ENCODE measurements at regions not wholly inside any gene's neighbourhood (a gene's known extent, or its start where the extent isn't known, plus 50 kb on each side); places are given as distances from the start of the nearest gene placed in this dataset.
A peak's percentile ranks its signal among the peaks of the same experiment; 100 is the strongest.
"Not testable (repeated sequence)": the region's sequence is repeated elsewhere in the genome, so short reads cannot be mapped to it uniquely, and the experiment has no call there.

GRCh38 chr13:18213511-18213910 is 968.1 kb downstream of the TUBA3C start:
- H3K27me3 ChIP-seq (ENCODE audit: control insufficient read depth, insufficient read depth, low read length); FAIRE-seq; DNase-seq (ENCODE audit: low read depth); H3K4me3 ChIP-seq (ENCODE audit: low read depth, low read length); H3K36me3 ChIP-seq (ENCODE audit: control insufficient read depth, insufficient read depth, low read length): not testable (repeated sequence)

DNA sequence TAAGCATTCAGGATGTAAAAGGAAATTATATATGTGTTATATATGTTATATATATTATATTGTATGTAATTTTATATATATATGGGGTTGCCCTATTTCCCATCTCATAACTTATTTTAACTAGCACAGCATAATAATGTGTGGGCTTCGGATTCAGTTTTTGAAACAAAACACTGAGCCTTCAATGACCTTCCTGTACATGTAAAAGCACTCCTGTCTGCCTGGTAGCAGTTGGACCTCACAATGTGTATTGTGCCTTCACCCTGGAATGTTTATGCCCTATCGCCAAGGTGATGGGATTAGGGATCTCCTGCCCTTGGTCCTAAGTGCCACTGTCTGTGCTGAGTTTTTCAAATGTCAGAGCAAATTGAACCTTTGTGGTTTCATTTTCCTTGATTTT is 968.8 kb downstream of the TUBA3C start:
- Histone ChIP-seq H3K27me3 (ENCODE audit: control insufficient read depth, insufficient read depth, low read length) (no peaks in the 10 kb centered on the region), H3K4me3 (ENCODE audit: low read depth, low read length) (no peak overlapping the region), H3K36me3 (ENCODE audit: control insufficient read depth, insufficient read depth, low read length) (no peaks in the 10 kb centered on the region)
- no peak for TF ChIP-seq CTCF (IDR thresholded peaks at IDR 0.05; ENCODE audit: insufficient read depth, low read length, severe bottlenecking)
- DNase-seq (ENCODE audit: low read depth) (peak; percentile 25), FAIRE-seq (no peak)

DNA sequence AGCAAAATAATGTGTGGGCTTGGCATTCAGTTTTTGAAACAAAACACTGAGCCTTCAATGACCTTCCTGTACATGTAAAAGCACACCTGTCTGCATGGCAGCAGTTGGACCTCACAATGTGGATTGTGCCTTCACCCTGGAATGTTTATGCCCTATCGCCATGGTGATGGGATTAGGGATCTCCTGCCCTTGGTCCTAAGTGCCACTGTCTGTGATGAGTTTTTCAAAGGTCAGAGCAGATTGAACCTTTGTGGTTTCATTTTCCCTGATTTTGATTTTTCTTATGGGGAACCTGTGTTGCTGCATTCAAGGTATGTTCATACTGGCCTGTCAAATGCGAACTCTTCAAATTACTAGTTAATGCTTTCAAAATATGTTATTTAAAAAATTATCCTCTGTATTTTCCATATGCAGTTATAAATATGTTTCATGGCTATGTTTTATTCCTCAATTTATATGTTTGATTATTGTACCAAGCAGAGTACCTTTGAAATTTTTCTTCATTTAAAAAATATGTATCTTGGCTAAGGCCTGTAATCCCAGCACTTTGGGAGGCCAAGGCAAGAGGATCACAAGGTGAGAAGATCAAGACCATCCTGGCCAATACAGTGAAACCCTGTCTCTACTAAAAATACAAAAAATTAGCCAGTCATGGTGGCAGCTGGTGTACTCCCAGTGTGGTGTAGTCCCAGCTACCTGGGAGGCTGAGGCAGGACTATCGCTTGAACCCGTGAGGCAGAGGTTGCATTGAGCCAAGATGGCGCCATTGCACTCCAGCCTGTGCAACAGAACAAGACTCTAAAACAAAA is 969.7 kb downstream of the TUBA3C start:
- peak; percentile 56 for DNase-seq (ENCODE audit: low read depth)
- not testable (repeated sequence) for H3K27me3 ChIP-seq (ENCODE audit: control insufficient read depth, insufficient read depth, low read length); H3K4me3 ChIP-seq (ENCODE audit: low read depth, low read length); H3K36me3 ChIP-seq (ENCODE audit: control insufficient read depth, insufficient read depth, low read length); FAIRE-seq

DNA sequence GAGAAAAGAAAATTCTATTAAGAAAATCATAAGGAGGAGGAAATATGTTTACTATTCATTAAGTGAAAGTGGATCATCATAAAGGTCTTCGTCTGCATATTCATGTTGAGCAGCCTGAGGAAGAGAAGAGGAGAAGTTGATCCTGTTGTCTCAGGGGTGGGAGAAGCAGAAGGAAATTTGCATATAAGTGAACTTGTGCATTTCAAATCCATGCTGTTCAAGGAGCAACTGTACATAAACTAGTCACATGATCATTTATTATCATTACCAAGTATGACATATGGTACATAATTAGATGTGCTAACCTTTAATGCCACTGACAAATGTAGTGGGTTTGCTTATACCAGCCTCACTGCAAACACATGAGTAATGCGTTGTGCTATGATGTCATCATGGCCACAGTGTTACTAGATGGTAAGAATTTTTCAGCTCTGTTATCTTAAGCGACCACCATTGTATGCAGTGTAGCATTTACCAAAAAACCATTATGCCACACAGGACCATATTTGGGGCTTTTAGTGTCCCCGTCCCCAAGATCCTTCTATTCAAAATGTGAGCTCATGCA is 976.9 kb downstream of the TUBA3C start:
- DNase-seq (ENCODE audit: low read depth); FAIRE-seq; H3K36me3 ChIP-seq (ENCODE audit: control insufficient read depth, insufficient read depth, low read length); H3K27me3 ChIP-seq (ENCODE audit: control insufficient read depth, insufficient read depth, low read length); H3K4me3 ChIP-seq (ENCODE audit: low read depth, low read length): not testable (repeated sequence)

GRCh38 chr13:18195365-18195678 is 986.3 kb downstream of the TUBA3C start:
- H3K4me3 ChIP-seq (ENCODE audit: low read depth, low read length); FAIRE-seq; H3K27me3 ChIP-seq (ENCODE audit: control insufficient read depth, insufficient read depth, low read length); H3K36me3 ChIP-seq (ENCODE audit: control insufficient read depth, insufficient read depth, low read length); DNase-seq (ENCODE audit: low read depth): not testable (repeated sequence)

DNA sequence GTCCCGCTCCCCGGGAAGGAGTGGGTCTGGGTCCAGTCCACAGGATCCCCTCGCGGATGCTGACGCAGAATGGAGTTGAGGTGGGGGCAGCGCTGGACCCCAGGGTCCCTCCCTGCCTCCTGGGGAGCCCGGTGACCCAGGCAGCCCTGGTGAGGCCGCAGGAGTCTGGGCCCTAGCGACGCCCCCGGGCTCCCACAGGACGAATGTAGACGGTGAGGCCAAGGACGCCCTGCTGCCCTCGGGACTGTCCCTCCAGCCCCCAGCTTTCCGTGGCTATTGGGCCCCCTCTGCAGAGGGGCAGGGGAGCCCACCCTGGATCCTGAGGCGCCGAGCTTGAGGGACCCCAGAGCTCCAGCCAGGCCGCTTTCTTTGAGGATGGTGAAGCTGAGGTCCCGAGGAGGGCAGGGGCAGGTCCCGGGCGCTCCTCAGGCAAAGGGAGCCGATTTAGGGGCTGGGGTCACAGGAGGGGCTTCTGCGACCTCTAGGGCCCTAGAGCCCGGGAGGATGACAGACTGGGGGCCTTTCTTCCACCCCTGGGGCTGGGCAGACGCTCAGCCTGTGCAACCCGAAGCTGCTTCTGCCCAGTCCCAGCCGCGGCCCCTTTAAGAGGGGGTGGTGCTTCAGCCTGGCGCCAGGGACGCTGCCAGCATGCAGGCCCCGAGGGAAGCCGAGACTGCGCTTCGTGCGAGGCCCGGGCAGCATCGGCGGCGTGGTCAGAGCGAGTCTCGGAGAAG is 986.8 kb downstream of the TUBA3C start:
- DNase-seq (ENCODE audit: low read depth); H3K27me3 ChIP-seq (ENCODE audit: control insufficient read depth, insufficient read depth, low read length); H3K36me3 ChIP-seq (ENCODE audit: control insufficient read depth, insufficient read depth, low read length); H3K4me3 ChIP-seq (ENCODE audit: low read depth, low read length); FAIRE-seq: not testable (repeated sequence)

DNA sequence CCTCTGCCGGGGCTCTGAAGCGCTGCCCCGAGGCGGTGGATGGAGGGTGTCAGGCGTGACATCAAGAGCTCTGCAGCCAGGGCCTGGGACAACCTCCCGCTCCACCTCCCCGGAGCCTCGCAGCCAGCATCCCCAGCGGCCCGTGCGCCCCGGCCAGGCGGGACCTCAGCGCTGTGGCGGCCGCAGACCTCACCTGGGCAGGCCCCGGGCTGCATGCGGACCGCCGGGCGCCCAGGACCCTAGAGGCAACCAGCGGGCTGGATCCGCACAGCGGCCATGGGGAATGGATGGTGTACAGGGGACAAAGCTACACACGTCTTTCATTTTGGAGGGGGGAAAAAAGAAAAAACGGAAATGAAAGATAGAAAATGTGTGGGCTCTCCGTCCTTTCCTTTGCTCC is 987.5 kb downstream of the TUBA3C start:
- FAIRE-seq; H3K27me3 ChIP-seq (ENCODE audit: control insufficient read depth, insufficient read depth, low read length); H3K4me3 ChIP-seq (ENCODE audit: low read depth, low read length); H3K36me3 ChIP-seq (ENCODE audit: control insufficient read depth, insufficient read depth, low read length); DNase-seq (ENCODE audit: low read depth): not testable (repeated sequence)

All from bronchial epithelial cell (primary cell).